Left lung (tissue), 4 donors: ENCODE measurements at regions not wholly inside any gene's neighbourhood (a gene's known extent, or its start where the extent isn't known, plus 50 kb on each side); places are given as distances from the start of the nearest gene placed in this dataset.

Source experiments
- ATAC-seq: fragments of 200-7000 bp; cut with Tn5 transposase; one replicate; pipeline ENCODE4 v1.9.1; 2020; ENCODE audit warnings: moderate library complexity
- DNase-seq, 4 donors: peaks; one replicate each; pipeline ENCODE4 v3.0.0-alpha.2; 2013 to 2020
- H3K27ac ChIP-seq, 2 donors: fragments of 200-600 bp; sonication (generic) in 1 of 2; one replicate each; pipeline versions ENCODE4 v1.5.0 to v1.8.0; 2020 to 2021
- H3K27me3 ChIP-seq, 2 donors: fragments of 200-600 bp; sonication (generic) in 1 of 2; one replicate each; pipeline versions ENCODE4 v1.5.0 to v1.8.0; 2020 to 2021
- H3K36me3 ChIP-seq, 2 donors: fragments of 200-600 bp; sonication (generic) in 1 of 2; one replicate each; pipeline versions ENCODE4 v1.5.0 to v1.8.0; 2020 to 2021
- H3K4me1 ChIP-seq, 2 donors: fragments of 200-600 bp; one replicate each; pipeline ENCODE4 v1.8.0; 2021
- H3K4me3 ChIP-seq, 2 donors: fragments of 200-600 bp; sonication (generic) in 1 of 2; one replicate each; pipeline versions ENCODE4 v1.5.0 to v1.8.0; 2020 to 2021; ENCODE audit warnings: mild to moderate bottlenecking in 1 of 2
- H3K9me3 ChIP-seq, 2 donors: fragments of 200-600 bp; sonication (generic) in 1 of 2; one replicate each; pipeline versions ENCODE4 v1.5.0 to v1.8.0; 2020 to 2021
- CTCF ChIP-seq, 2 donors: fragments of 200-600 bp; sonication (generic) in 1 of 2; IDR thresholded peaks; one replicate each; pipeline versions ENCODE4 v1.5.0 to v1.8.0; 2021; ENCODE audit warnings: antibody characterized with exemption in 2 of 2
- intact Hi-C, 2 donors: fragments of 100-400 bp; cut with DNase I; formaldehyde crosslinking; loops; one replicate each; pipeline versions ENCODE4 v1.11.2 to v1.14.2; 2022
- donor health status: DM: no; HTN: yes; CAD: no.
- donor health status: DM: no; HTN: no; CAD: no.

- Histone ChIP-seq H3K4me1 (no peaks in the 10 kb centered on the region), H3K36me3 (no peaks in the 10 kb centered on the region), H3K27me3 (no peaks in the 10 kb centered on the region), H3K4me3 (no peak overlapping the region), H3K9me3 (peaks cover 0 to 28% of the 10 kb centered on the region in 2 donors), H3K27ac (no peak overlapping the region)
- intact Hi-C loops = no loop called here
- TF ChIP-seq CTCF (IDR thresholded peaks at IDR 0.05) = no peak
- DNase-seq (no peak), ATAC-seq (no peak)
Observed at GRCh38 chr5:133721365-133721764, 109.0 kb upstream of the FSTL4 start.

GRCh38 chr5:133718457-133718856 lies 106.1 kb upstream of the FSTL4 start:
- no peak overlapping the region for H3K27ac ChIP-seq

GRCh38 chr5:133716532-133717183 lies 104.3 kb upstream of the FSTL4 start:
- Histone ChIP-seq H3K36me3 (no peaks in the 10 kb centered on the region), H3K9me3 (peaks cover 0 to 14% of the 10 kb centered on the region in 2 donors), H3K4me1 (no peaks in the 10 kb centered on the region), H3K27me3 (no peaks in the 10 kb centered on the region), H3K27ac (no peak overlapping the region), H3K4me3 (no peak overlapping the region)
- intact Hi-C loops = no loop called here
- ATAC-seq (no peak), DNase-seq (no peak)
- no peak for TF ChIP-seq CTCF (IDR thresholded peaks at IDR 0.05)

More at GRCh38 chr5:133718457-133718856, 106.1 kb upstream of the FSTL4 start:
- TF ChIP-seq CTCF (IDR thresholded peaks at IDR 0.05) = no peak
- no peak for DNase-seq
- no peak overlapping the region for H3K4me3 ChIP-seq
- ATAC-seq = no peak
- H3K27me3 ChIP-seq = no peaks in the 10 kb centered on the region
- H3K9me3 ChIP-seq = peaks cover 0 to 28% of the 10 kb centered on the region in 2 donors
- intact Hi-C loops = no loop called here
- no peaks in the 10 kb centered on the region for H3K4me1 ChIP-seq
- no peaks in the 10 kb centered on the region for H3K36me3 ChIP-seq

- Histone ChIP-seq H3K27ac (no peak overlapping the region), H3K27me3 (no peaks in the 10 kb centered on the region), H3K9me3 (peaks cover 0 to 4% of the 10 kb centered on the region in 2 donors), H3K36me3 (no peaks in the 10 kb centered on the region), H3K4me1 (no peaks in the 10 kb centered on the region), H3K4me3 (no peak overlapping the region)
- DNase-seq (peak in 3 of 4 donors; percentile 11 to 65 (median 50)), ATAC-seq (peak; percentile 92)
- intact Hi-C loops = no loop called here
- TF ChIP-seq CTCF (IDR thresholded peaks at IDR 0.05) = no peak
Observed at GRCh38 chr5:133715616-133716015, 103.3 kb upstream of the FSTL4 start.

GRCh38 chr5:133715216-133715615 lies 102.9 kb upstream of the FSTL4 start:
- Histone ChIP-seq H3K4me3 (no peak overlapping the region), H3K9me3 (no peaks in the 10 kb centered on the region), H3K27me3 (no peaks in the 10 kb centered on the region), H3K27ac (no peak overlapping the region), H3K36me3 (no peaks in the 10 kb centered on the region), H3K4me1 (no peaks in the 10 kb centered on the region)
- DNase-seq = no peak
- intact Hi-C loops = no loop called here
- TF ChIP-seq CTCF (IDR thresholded peaks at IDR 0.05) = no peak
- no peak for ATAC-seq
